EH (cell line): ENCODE measurements at regions not wholly inside any gene's neighbourhood (a gene's known extent, or its start where the extent isn't known, plus 50 kb on each side); places are given as distances from the start of the nearest gene placed in this dataset.
"Not testable (repeated sequence)": the region's sequence is repeated elsewhere in the genome, so short reads cannot be mapped to it uniquely, and the experiment has no call there.

ENCODE experiments used
- DNase-seq: peaks from one replicate; pipeline ENCODE4 v3.0.0-alpha.2; 2015; ENCODE audit warnings: low read depth

- no peak for DNase-seq
Observed at GRCh38 chr16:52309446-52310416, 237.2 kb downstream of the TOX3 start.

- DNase-seq = no peak
Observed at GRCh38 chr16:52308051-52308450, 238.9 kb downstream of the TOX3 start.

GRCh38 chr16:52301026-52301425 lies 245.9 kb downstream of the TOX3 start:
- no peak for DNase-seq

GRCh38 chr16:52298769-52299168 lies 248.2 kb downstream of the TOX3 start:
- no peak for DNase-seq

- DNase-seq = not testable (repeated sequence)
Observed at GRCh38 chr16:52296706-52297315, 250.1 kb downstream of the TOX3 start.

- no peak for DNase-seq
Observed at GRCh38 chr16:52296076-52296475, 250.9 kb downstream of the TOX3 start.

- no peak for DNase-seq
Observed at GRCh38 chr16:52294660-52295059, 252.3 kb downstream of the TOX3 start.

GRCh38 chr16:52293204-52293603 lies 253.7 kb downstream of the TOX3 start:
- DNase-seq = no peak

- DNase-seq = no peak
Observed at GRCh38 chr16:52283584-52284375, 263.2 kb downstream of the TOX3 start.

GRCh38 chr16:52283018-52283417 lies 263.9 kb downstream of the TOX3 start:
- no peak for DNase-seq

GRCh38 chr16:52280086-52280485 lies 266.9 kb downstream of the TOX3 start:
- DNase-seq = no peak

GRCh38 chr16:52271088-52271750 lies 275.7 kb downstream of the TOX3 start:
- no peak for DNase-seq

- DNase-seq = no peak
Observed at GRCh38 chr16:52265446-52265861, 281.5 kb downstream of the TOX3 start.

GRCh38 chr16:52257534-52257933 lies 289.4 kb downstream of the TOX3 start:
- no peak for DNase-seq

- DNase-seq = no peak
Observed at GRCh38 chr16:52256310-52257078, 290.4 kb downstream of the TOX3 start.

GRCh38 chr16:52254746-52255145 lies 292.2 kb downstream of the TOX3 start:
- DNase-seq = no peak

GRCh38 chr16:52252680-52253079 lies 294.3 kb downstream of the TOX3 start:
- DNase-seq = no peak

GRCh38 chr16:52251495-52251894 lies 295.4 kb downstream of the TOX3 start:
- DNase-seq = no peak

GRCh38 chr16:52247737-52248136 lies 299.2 kb downstream of the TOX3 start:
- no peak for DNase-seq

GRCh38 chr16:52238710-52239109 lies 308.2 kb downstream of the TOX3 start:
- DNase-seq = no peak

GRCh38 chr16:52237823-52238222 lies 309.1 kb downstream of the TOX3 start:
- DNase-seq = no peak
